ENCODE measurements at regions not wholly inside any gene's neighbourhood (a gene's known extent, or its start where the extent isn't known, plus 50 kb on each side); places are given as distances from the start of the nearest gene placed in this dataset.

- TF ChIP-seq CTCF (IDR thresholded peaks at IDR 0.05; ENCODE audit: borderline replicate concordance, extremely low read depth, low read length, poor library complexity, severe bottlenecking): no peak
- no peak for TF ChIP-seq EZH2 (IDR thresholded peaks at IDR 0.05; ENCODE audit: borderline replicate concordance, low read depth, low read length, severe bottlenecking)
Observed at GRCh38 chr18:56062931-56063330, 474.9 kb upstream of the TCF4 start.
